ENCODE measurements at regions not wholly inside any gene's neighbourhood (a gene's known extent, or its start where the extent isn't known, plus 50 kb on each side); places are given as distances from the start of the nearest gene placed in this dataset.

DNA sequence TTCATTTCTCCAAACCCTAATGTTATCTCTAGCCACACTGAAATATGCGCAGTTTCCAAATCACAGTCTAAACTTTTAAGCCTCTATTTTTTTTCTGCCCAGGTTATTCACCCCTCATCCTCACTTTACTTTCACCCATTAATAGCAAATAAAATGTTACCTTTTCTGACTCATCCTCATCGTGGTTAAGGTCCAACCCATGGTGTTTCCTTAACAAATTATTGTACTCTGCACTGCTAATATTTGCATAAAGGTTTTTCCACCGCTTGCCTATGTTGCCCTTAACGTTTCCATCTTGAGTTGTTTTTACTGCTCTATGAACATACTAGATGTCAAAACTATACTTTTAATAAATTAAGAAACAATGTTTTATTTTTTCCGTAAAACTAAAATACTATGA lies 780.9 kb upstream of the KLHL1 start:
- Mint-ChIP-seq H3K4me3 (no peak overlapping the region), H3K36me3 (ENCODE audit: insufficient read depth in 1 of 3, low read depth in 3 of 3) (peaks cover under 1 to 6% (median 1%) of the 10 kb centered on the region in 3 experiments; a peak in 4 of 7 replicates), H3K4me1 (peaks cover 0 to 2% of the 10 kb centered on the region in 2 experiments; a peak in 1 of 4 replicates), H3K27ac (no peak overlapping the region), H3K9me3 (peaks cover 16% of the 10 kb centered on the region in 2 experiments), H3K27me3 (ENCODE audit: low read depth) (no peaks in the 10 kb centered on the region)
- H2BK5ac ChIP-seq (ENCODE audit: insufficient read length, low read length), result no peak overlapping the region
- no peak overlapping the region for H4K91ac ChIP-seq (ENCODE audit: insufficient read length, low read depth, low read length)
- H4K20me1 ChIP-seq (ENCODE audit: control insufficient read depth, insufficient read depth, insufficient read length), result no peaks in the 10 kb centered on the region
- H4K8ac ChIP-seq (replicated peaks; ENCODE audit: insufficient read length, low read depth, low read length), result no peak overlapping the region
- H3T11ph ChIP-seq (ENCODE audit: low read length), result no peak overlapping the region
- H3K4me2 ChIP-seq (ENCODE audit: insufficient read depth, insufficient read length, low read length), result no peak overlapping the region
- no peaks in the 10 kb centered on the region for H3K79me2 ChIP-seq (ENCODE audit: insufficient read depth, low read length)
- no peak overlapping the region for H3K14ac ChIP-seq (ENCODE audit: insufficient read depth, low read length)
- H3K27ac ChIP-seq (ENCODE audit: insufficient read length, low read depth, low read length), result no peak overlapping the region
- no peak overlapping the region for H3K23ac ChIP-seq (ENCODE audit: insufficient read length, low read depth, low read length)
- no peak overlapping the region for H3K18ac ChIP-seq (ENCODE audit: insufficient read length, low read depth, low read length)
- H3K9ac ChIP-seq (ENCODE audit: extremely low read depth, insufficient read length, low read length), result no peak overlapping the region
- H2BK15ac ChIP-seq (ENCODE audit: low read depth, low read length), result no peak overlapping the region
- H4K5ac ChIP-seq (ENCODE audit: insufficient read length, low read depth, low read length), result no peak overlapping the region
- no peak overlapping the region for H2BK12ac ChIP-seq (ENCODE audit: insufficient read length, low read depth, low read length)
- no peaks in the 10 kb centered on the region for H3K27me3 ChIP-seq (ENCODE audit: insufficient read depth, low read length)
- DNase-seq, result no peak
- no peak overlapping the region for H2BK20ac ChIP-seq (ENCODE audit: low read depth, low read length, poor library complexity, severe bottlenecking)
- peaks cover 4% of the 10 kb centered on the region for H3K4me1 ChIP-seq (ENCODE audit: insufficient read depth, low read length)
- no peak overlapping the region for H2AK5ac ChIP-seq (ENCODE audit: insufficient read length, low read length)
- no peak overlapping the region for H3K4ac ChIP-seq (ENCODE audit: low read depth, low read length)
- no peak overlapping the region for H3K56ac ChIP-seq (ENCODE audit: insufficient read length, low read depth, low read length)
- no peaks in the 10 kb centered on the region for H3K9me3 ChIP-seq (ENCODE audit: control insufficient read depth, low read depth, low read length)
- no peaks in the 10 kb centered on the region for H3K79me1 ChIP-seq (ENCODE audit: insufficient read depth, low read depth, low read length, poor library complexity, severe bottlenecking)
- TF ChIP-seq, protein P1, sequence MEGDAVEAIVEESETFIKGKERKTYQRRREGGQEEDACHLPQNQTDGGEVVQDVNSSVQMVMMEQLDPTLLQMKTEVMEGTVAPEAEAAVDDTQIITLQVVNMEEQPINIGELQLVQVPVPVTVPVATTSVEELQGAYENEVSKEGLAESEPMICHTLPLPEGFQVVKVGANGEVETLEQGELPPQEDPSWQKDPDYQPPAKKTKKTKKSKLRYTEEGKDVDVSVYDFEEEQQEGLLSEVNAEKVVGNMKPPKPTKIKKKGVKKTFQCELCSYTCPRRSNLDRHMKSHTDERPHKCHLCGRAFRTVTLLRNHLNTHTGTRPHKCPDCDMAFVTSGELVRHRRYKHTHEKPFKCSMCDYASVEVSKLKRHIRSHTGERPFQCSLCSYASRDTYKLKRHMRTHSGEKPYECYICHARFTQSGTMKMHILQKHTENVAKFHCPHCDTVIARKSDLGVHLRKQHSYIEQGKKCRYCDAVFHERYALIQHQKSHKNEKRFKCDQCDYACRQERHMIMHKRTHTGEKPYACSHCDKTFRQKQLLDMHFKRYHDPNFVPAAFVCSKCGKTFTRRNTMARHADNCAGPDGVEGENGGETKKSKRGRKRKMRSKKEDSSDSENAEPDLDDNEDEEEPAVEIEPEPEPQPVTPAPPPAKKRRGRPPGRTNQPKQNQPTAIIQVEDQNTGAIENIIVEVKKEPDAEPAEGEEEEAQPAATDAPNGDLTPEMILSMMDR (conservative IDR thresholded peaks at IDR 0.05), result no peak
- no peak overlapping the region for H2AFZ ChIP-seq (ENCODE audit: low read length)
- H3K23me2 ChIP-seq (ENCODE audit: insufficient read length, low read depth, low read length, poor library complexity, severe bottlenecking), result no peaks in the 10 kb centered on the region
- H2BK120ac ChIP-seq (ENCODE audit: low read depth, low read length, poor library complexity, severe bottlenecking), result no peak overlapping the region
- no CpG with 5 or more reads among the region's 5 CpGs for WGBS (ENCODE audit: extremely low coverage, insufficient read length, low lambda C conversion rate)
